Ascending aorta (tissue), 2 donors: ENCODE measurements at regions not wholly inside any gene's neighbourhood (a gene's known extent, or its start where the extent isn't known, plus 50 kb on each side); places are given as distances from the start of the nearest gene placed in this dataset.

Experiments used
- DNase-seq, 2 donors: peaks; one replicate each; pipeline ENCODE4 v3.0.0-alpha.2; 2019; ENCODE audit warnings: low spot score in 2 of 2
- H3K27ac ChIP-seq, 2 donors: fragments of 200-600 bp; sonication (generic); one replicate each; pipeline ENCODE4 v1.5.1; 2016 to 2017; ENCODE audit warnings: mild to moderate bottlenecking in 1 of 2
- H3K27me3 ChIP-seq: fragments of 200-600 bp; sonication (generic); one replicate; pipeline ENCODE4 v1.5.1; 2017
- H3K36me3 ChIP-seq, 2 donors: fragments of 200-600 bp; sonication (generic); one replicate each; pipeline ENCODE4 v1.5.1; 2016
- H3K4me1 ChIP-seq, 2 donors: fragments of 200-600 bp; sonication (generic); one replicate each; pipeline ENCODE4 v1.5.1; 2016 to 2017; ENCODE audit warnings: mild to moderate bottlenecking in 1 of 2
- H3K4me3 ChIP-seq, 2 donors: fragments of 200-600 bp; sonication (generic); one replicate each; pipeline ENCODE4 v1.5.1; 2016 to 2017; ENCODE audit warnings: mild to moderate bottlenecking in 1 of 2
- H3K9me3 ChIP-seq, 2 donors: fragments of 200-600 bp; sonication (generic); one replicate each; pipeline ENCODE4 v1.5.1; 2016
- intact Hi-C: fragments of 100-400 bp; cut with DNase I; formaldehyde crosslinking; loops from one replicate; pipeline ENCODE4 v1.15.1; 2023
- TF ChIP-seq, protein P1 (sequence below), 3 experiments: fragments of 200-600 bp in 2 of 3; fragments of 450-650 bp in 1 of 3; sonication (generic) in 2 of 3; IDR thresholded peaks; one replicate each; pipeline ENCODE4 v1.5.1; 2016 to 2019; ENCODE audit warnings: antibody characterized with exemption in 3 of 3, mild to moderate bottlenecking in 1 of 3, moderate library complexity in 1 of 3

DNA sequence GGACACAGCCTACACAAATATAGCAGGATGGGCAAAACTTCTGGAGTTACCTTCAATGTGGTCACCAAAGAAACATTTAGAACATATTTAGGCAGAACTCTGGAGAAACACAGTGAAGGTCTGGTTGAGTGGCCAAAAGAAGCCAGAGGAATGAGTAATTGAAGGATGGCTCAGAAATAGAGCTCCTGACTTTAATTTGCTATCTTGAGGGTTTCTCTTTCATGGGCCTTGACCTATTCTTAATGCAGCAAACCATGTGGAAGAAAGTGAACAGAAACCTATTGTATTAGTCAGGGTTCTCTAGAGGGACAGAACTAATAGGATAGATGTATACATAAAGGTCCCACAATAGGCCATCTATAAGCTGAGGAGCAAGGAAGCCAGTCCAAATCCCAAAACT, 650.5 kb downstream of the ACTL7B start:
- H3K4me1 ChIP-seq, result no peaks in the 10 kb centered on the region
- H3K4me3 ChIP-seq, result no peak overlapping the region
- H3K36me3 ChIP-seq, result no peaks in the 10 kb centered on the region
- no peak for DNase-seq
- no peaks in the 10 kb centered on the region for H3K27me3 ChIP-seq
- H3K9me3 ChIP-seq, result peaks cover 0 to 5% of the 10 kb centered on the region in 2 donors
- intact Hi-C loops, result no loop called here
- TF ChIP-seq, protein P1, sequence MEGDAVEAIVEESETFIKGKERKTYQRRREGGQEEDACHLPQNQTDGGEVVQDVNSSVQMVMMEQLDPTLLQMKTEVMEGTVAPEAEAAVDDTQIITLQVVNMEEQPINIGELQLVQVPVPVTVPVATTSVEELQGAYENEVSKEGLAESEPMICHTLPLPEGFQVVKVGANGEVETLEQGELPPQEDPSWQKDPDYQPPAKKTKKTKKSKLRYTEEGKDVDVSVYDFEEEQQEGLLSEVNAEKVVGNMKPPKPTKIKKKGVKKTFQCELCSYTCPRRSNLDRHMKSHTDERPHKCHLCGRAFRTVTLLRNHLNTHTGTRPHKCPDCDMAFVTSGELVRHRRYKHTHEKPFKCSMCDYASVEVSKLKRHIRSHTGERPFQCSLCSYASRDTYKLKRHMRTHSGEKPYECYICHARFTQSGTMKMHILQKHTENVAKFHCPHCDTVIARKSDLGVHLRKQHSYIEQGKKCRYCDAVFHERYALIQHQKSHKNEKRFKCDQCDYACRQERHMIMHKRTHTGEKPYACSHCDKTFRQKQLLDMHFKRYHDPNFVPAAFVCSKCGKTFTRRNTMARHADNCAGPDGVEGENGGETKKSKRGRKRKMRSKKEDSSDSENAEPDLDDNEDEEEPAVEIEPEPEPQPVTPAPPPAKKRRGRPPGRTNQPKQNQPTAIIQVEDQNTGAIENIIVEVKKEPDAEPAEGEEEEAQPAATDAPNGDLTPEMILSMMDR (IDR thresholded peaks at IDR 0.05), result no peak
- H3K27ac ChIP-seq, result no peak overlapping the region

DNA sequence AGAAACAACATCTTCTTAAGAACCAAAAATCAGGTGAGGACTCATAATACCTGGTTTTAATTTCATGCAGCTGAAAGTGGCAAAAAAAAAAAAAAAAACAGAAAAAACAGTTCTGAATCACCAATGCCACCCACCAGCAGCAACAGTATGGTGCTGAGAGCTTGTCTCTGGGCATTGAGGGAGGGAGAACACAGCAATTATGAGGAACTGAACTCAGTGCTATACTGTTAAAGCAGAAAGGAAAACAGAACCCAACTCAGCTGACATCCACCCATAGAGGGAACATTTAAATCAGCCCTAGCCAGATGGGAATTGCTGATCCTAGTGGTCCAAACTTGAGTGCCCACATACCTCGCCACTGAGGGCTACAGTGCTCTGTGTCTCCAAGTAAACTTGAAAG, 657.9 kb downstream of the ACTL7B start:
- no peaks in the 10 kb centered on the region for H3K36me3 ChIP-seq
- intact Hi-C loops, result no loop called here
- no peak for DNase-seq
- no peaks in the 10 kb centered on the region for H3K27me3 ChIP-seq
- TF ChIP-seq, protein P1 (IDR thresholded peaks at IDR 0.05), result no peak
- no peaks in the 10 kb centered on the region for H3K4me1 ChIP-seq
- H3K9me3 ChIP-seq, result peaks cover 0 to 4% of the 10 kb centered on the region in 2 donors
- H3K4me3 ChIP-seq, result no peak overlapping the region
- H3K27ac ChIP-seq, result no peak overlapping the region

DNA sequence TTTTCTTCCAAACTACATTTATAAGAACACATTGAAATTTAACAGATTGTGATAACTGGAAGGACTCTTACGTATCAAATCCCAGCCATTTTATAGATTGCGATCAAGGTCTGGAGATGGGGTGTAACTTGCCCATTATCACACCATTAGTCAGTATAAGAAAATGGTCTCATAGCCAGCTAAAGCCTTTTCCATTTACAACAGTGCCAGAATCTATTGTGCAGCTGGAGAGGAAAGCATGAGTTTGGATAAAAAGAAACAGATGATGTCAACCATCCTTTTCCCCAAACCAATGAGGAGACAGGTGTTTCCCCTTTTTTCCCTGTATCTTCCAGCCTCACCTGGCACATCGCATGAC, 658.8 kb downstream of the ACTL7B start:
- no peaks in the 10 kb centered on the region for H3K4me1 ChIP-seq
- H3K9me3 ChIP-seq, result peaks cover 0 to 4% of the 10 kb centered on the region in 2 donors
- no peaks in the 10 kb centered on the region for H3K27me3 ChIP-seq
- intact Hi-C loops, result no loop called here
- H3K4me3 ChIP-seq, result no peak overlapping the region
- no peak overlapping the region for H3K27ac ChIP-seq
- TF ChIP-seq, protein P1 (IDR thresholded peaks at IDR 0.05), result no peak
- no peak for DNase-seq
- no peaks in the 10 kb centered on the region for H3K36me3 ChIP-seq

DNA sequence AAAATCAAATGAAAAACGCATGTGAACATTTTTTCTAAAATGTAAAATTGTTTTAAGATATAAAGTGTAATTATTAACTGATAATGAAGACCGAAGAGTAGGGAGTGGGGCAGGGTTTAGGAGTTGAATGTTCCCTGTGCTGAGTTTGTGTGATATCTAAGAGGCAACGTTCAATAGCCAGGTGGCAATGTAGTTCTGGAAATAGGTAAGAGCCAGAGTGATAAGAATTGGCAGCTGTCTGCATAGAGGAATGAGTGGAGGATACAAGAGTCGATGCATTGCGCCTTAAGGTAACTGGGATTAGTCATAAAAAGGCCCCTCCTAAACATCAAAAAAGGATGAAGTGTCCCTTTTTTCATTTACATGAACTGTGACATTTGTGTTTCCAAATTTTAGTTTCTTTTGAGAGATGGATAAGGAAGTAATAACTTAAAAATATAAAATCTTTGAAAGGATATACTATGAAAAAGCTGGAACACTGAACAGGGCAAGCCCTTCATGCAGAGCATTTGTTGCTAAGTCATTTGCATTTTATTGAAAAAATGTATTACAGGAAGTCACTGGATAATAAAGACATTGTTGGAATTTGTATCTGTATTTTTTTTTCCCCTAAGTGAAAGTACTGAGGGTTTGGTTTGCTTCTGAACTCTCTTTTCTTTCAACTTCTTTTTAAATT, 659.3 kb downstream of the ACTL7B start:
- intact Hi-C loops, result no loop called here
- peaks cover 0 to 4% of the 10 kb centered on the region in 2 donors for H3K9me3 ChIP-seq
- no peak for DNase-seq
- H3K4me3 ChIP-seq, result no peak overlapping the region
- no peaks in the 10 kb centered on the region for H3K27me3 ChIP-seq
- no peaks in the 10 kb centered on the region for H3K36me3 ChIP-seq
- no peaks in the 10 kb centered on the region for H3K4me1 ChIP-seq
- H3K27ac ChIP-seq, result no peak overlapping the region
- TF ChIP-seq, protein P1 (IDR thresholded peaks at IDR 0.05), result no peak

DNA sequence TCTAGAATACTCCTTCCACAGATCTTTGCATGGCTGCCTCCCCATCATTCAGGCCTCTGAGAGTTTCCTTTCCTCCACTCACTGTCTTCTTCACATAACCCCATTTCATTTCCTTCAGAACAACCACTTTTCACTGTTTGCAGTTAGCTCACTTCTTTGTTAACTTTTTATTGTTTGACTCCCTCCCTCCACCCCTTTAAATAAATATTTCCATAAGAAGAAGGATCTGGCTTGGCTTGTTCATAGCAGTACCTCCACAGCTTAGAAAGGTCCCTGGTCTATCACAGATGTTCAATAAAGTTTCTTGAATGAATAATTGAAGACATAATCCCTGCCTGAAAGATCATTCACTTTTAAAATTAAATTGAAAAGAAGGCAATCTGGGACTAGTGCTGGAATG, 661.6 kb downstream of the ACTL7B start:
- Histone ChIP-seq H3K9me3 (no peaks in the 10 kb centered on the region), H3K4me1 (no peaks in the 10 kb centered on the region), H3K27ac (no peak overlapping the region), H3K27me3 (no peaks in the 10 kb centered on the region), H3K36me3 (no peaks in the 10 kb centered on the region), H3K4me3 (no peak overlapping the region)
- no peak for DNase-seq
- intact Hi-C loops, result no loop called here
- TF ChIP-seq, protein P1 (IDR thresholded peaks at IDR 0.05), result no peak
